Gastrocnemius medialis (tissue), 4 donors: ENCODE measurements at regions not wholly inside any gene's neighbourhood (a gene's known extent, or its start where the extent isn't known, plus 50 kb on each side); places are given as distances from the start of the nearest gene placed in this dataset.

ENCODE experiments used
- POLR2A ChIP-seq, 2 donors: fragments of 450-650 bp; IDR thresholded peaks; one replicate each; pipeline ENCODE4 v1.6.1; 2017; ENCODE audit warnings: antibody characterized with exemption in 2 of 2, mild to moderate bottlenecking in 2 of 2, moderate library complexity in 2 of 2
- TF ChIP-seq, protein P1 (sequence below), 5 experiments: fragments of 450-650 bp in 3 of 5; fragments of 200-600 bp in 2 of 5; sonication (generic) in 2 of 5; IDR thresholded peaks in 4 of 5; conservative IDR thresholded peaks in 1 of 5; 1 replicate in 4 of 5; 2 replicates in 1 of 5; pipeline ENCODE4 v1.5.1; 2016 to 2019; ENCODE audit warnings: antibody characterized with exemption in 5 of 5, mild to moderate bottlenecking in 3 of 5, moderate library complexity in 3 of 5

DNA sequence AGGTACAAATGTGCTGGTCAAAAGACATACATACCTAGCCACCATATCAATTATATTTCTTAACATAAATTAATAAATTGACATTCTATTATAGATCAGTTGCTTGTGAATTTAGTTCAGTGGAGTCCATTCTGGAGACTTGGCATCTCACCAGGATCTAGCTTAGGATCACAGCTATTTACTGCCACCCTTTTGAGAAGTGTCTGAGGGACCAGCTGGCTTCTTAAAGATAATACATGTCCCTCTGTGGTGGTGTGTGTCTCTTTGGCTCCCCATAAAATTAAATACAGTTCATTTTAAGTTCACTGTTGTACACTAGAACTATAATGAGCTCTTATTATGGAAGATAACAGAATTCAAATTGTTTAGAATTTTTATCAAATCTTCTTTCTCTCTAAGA, 290.7 kb downstream of the PRELID2 start:
- TF ChIP-seq POLR2A (IDR thresholded peaks at IDR 0.05): no peak
- TF ChIP-seq, protein P1, sequence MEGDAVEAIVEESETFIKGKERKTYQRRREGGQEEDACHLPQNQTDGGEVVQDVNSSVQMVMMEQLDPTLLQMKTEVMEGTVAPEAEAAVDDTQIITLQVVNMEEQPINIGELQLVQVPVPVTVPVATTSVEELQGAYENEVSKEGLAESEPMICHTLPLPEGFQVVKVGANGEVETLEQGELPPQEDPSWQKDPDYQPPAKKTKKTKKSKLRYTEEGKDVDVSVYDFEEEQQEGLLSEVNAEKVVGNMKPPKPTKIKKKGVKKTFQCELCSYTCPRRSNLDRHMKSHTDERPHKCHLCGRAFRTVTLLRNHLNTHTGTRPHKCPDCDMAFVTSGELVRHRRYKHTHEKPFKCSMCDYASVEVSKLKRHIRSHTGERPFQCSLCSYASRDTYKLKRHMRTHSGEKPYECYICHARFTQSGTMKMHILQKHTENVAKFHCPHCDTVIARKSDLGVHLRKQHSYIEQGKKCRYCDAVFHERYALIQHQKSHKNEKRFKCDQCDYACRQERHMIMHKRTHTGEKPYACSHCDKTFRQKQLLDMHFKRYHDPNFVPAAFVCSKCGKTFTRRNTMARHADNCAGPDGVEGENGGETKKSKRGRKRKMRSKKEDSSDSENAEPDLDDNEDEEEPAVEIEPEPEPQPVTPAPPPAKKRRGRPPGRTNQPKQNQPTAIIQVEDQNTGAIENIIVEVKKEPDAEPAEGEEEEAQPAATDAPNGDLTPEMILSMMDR (IDR thresholded peaks at IDR 0.05 in 4 of 5, conservative IDR thresholded peaks at IDR 0.05 in 1 of 5): no peak
